ENCODE measurements at regions not wholly inside any gene's neighbourhood (a gene's known extent, or its start where the extent isn't known, plus 50 kb on each side); places are given as distances from the start of the nearest gene placed in this dataset.

- H3K27ac Mint-ChIP-seq: no peak overlapping the region
- no peaks in the 10 kb centered on the region for H3K4me1 Mint-ChIP-seq (ENCODE audit: low read depth in 2 of 2)
- no peaks in the 10 kb centered on the region for H3K36me3 Mint-ChIP-seq
- ATAC-seq (no peak), DNase-seq (ENCODE audit: low spot score) (no peak)
- H3K27me3 Mint-ChIP-seq: peaks cover 0 to 10% of the 10 kb centered on the region in 2 donors
- no peaks in the 10 kb centered on the region for H3K9me3 Mint-ChIP-seq
- no peak overlapping the region for H3K4me3 Mint-ChIP-seq
Measured at GRCh38 chr16:54231919-54232318, 54.7 kb downstream of the IRX3 start.

GRCh38 chr16:54231336-54231735, 55.3 kb downstream of the IRX3 start:
- Mint-ChIP-seq H3K4me1 (ENCODE audit: low read depth in 2 of 2) (no peaks in the 10 kb centered on the region), H3K27ac (no peak overlapping the region), H3K27me3 (peaks cover 0 to 7% of the 10 kb centered on the region in 2 donors), H3K9me3 (no peaks in the 10 kb centered on the region), H3K36me3 (no peaks in the 10 kb centered on the region), H3K4me3 (no peak overlapping the region)
- ATAC-seq (no peak), DNase-seq (ENCODE audit: low spot score) (no peak)

GRCh38 chr16:54228325-54228724, 58.3 kb downstream of the IRX3 start:
- Mint-ChIP-seq H3K27ac (no peak overlapping the region), H3K9me3 (no peaks in the 10 kb centered on the region)

GRCh38 chr16:54226296-54227010, 60.1 kb downstream of the IRX3 start:
- Mint-ChIP-seq H3K4me1 (ENCODE audit: low read depth in 2 of 2) (no peaks in the 10 kb centered on the region), H3K27me3 (peaks cover 0 to 1% of the 10 kb centered on the region in 2 donors), H3K36me3 (no peaks in the 10 kb centered on the region), H3K27ac (no peak overlapping the region), H3K4me3 (no peak overlapping the region), H3K9me3 (no peaks in the 10 kb centered on the region)
- ATAC-seq (peak in 1 of 2 donors; percentile 22), DNase-seq (ENCODE audit: low spot score) (no peak)

More at GRCh38 chr16:54228325-54228724, 58.3 kb downstream of the IRX3 start:
- H3K4me3 Mint-ChIP-seq: no peak overlapping the region
- H3K36me3 Mint-ChIP-seq: no peaks in the 10 kb centered on the region
- no peaks in the 10 kb centered on the region for H3K4me1 Mint-ChIP-seq (ENCODE audit: low read depth in 2 of 2)
- ATAC-seq: no peak
- DNase-seq (ENCODE audit: low spot score): no peak
- H3K27me3 Mint-ChIP-seq: peaks cover 0 to 3% of the 10 kb centered on the region in 2 donors

GRCh38 chr16:54219709-54220108, 66.9 kb downstream of the IRX3 start:
- Mint-ChIP-seq H3K27ac (no peak overlapping the region), H3K27me3 (peaks cover 0 to 5% of the 10 kb centered on the region in 2 donors), H3K4me3 (no peak overlapping the region), H3K36me3 (no peaks in the 10 kb centered on the region), H3K4me1 (ENCODE audit: low read depth in 2 of 2) (no peaks in the 10 kb centered on the region), H3K9me3 (no peaks in the 10 kb centered on the region)
- ATAC-seq (no peak), DNase-seq (ENCODE audit: low spot score) (no peak)

GRCh38 chr16:54216688-54217087, 69.9 kb downstream of the IRX3 start:
- H3K4me1 Mint-ChIP-seq (ENCODE audit: low read depth in 2 of 2): no peaks in the 10 kb centered on the region
- ATAC-seq (no peak), DNase-seq (ENCODE audit: low spot score) (no peak)
- H3K36me3 Mint-ChIP-seq: no peaks in the 10 kb centered on the region
- peaks cover 9 to 12% of the 10 kb centered on the region in 2 donors for H3K27me3 Mint-ChIP-seq
- H3K4me3 Mint-ChIP-seq: no peak overlapping the region
- H3K9me3 Mint-ChIP-seq: no peaks in the 10 kb centered on the region
- H3K27ac Mint-ChIP-seq: no peak overlapping the region

- Mint-ChIP-seq H3K4me1 (ENCODE audit: low read depth in 2 of 2) (no peaks in the 10 kb centered on the region), H3K36me3 (no peaks in the 10 kb centered on the region), H3K9me3 (no peaks in the 10 kb centered on the region), H3K27ac (no peak overlapping the region), H3K27me3 (peaks cover 9% of the 10 kb centered on the region in 2 donors), H3K4me3 (no peak overlapping the region)
- DNase-seq (ENCODE audit: low spot score) (no peak), ATAC-seq (no peak)
Measured at GRCh38 chr16:54216268-54216667, 70.3 kb downstream of the IRX3 start.

- peaks cover 7 to 9% of the 10 kb centered on the region in 2 donors for H3K27me3 Mint-ChIP-seq
- H3K4me1 Mint-ChIP-seq (ENCODE audit: low read depth in 2 of 2): no peaks in the 10 kb centered on the region
- DNase-seq (ENCODE audit: low spot score): no peak
- no peaks in the 10 kb centered on the region for H3K9me3 Mint-ChIP-seq
- ATAC-seq: no peak
- H3K36me3 Mint-ChIP-seq: no peaks in the 10 kb centered on the region
- H3K27ac Mint-ChIP-seq: no peak overlapping the region
- H3K4me3 Mint-ChIP-seq: no peak overlapping the region
Measured at GRCh38 chr16:54215471-54215870, 71.1 kb downstream of the IRX3 start.

GRCh38 chr16:54213322-54213721, 73.3 kb downstream of the IRX3 start:
- H3K4me1 Mint-ChIP-seq (ENCODE audit: low read depth in 2 of 2): no peaks in the 10 kb centered on the region
- H3K36me3 Mint-ChIP-seq: no peaks in the 10 kb centered on the region
- DNase-seq (ENCODE audit: low spot score): no peak
- H3K4me3 Mint-ChIP-seq: no peak overlapping the region
- peaks cover 11 to 17% of the 10 kb centered on the region in 2 donors for H3K27me3 Mint-ChIP-seq
- no peaks in the 10 kb centered on the region for H3K9me3 Mint-ChIP-seq
- no peak for ATAC-seq
- no peak overlapping the region for H3K27ac Mint-ChIP-seq

GRCh38 chr16:54212893-54213292, 73.7 kb downstream of the IRX3 start:
- Mint-ChIP-seq H3K4me3 (no peak overlapping the region), H3K27me3 (peaks cover 11 to 21% of the 10 kb centered on the region in 2 donors), H3K4me1 (ENCODE audit: low read depth in 2 of 2) (no peaks in the 10 kb centered on the region), H3K36me3 (no peaks in the 10 kb centered on the region), H3K9me3 (no peaks in the 10 kb centered on the region), H3K27ac (no peak overlapping the region)
- ATAC-seq: no peak
- no peak for DNase-seq (ENCODE audit: low spot score)

- DNase-seq (ENCODE audit: low spot score) (no peak), ATAC-seq (no peak)
- peaks cover 19 to 33% of the 10 kb centered on the region in 2 donors for H3K27me3 Mint-ChIP-seq
- no peak overlapping the region for H3K4me3 Mint-ChIP-seq
- H3K9me3 Mint-ChIP-seq: no peaks in the 10 kb centered on the region
- H3K27ac Mint-ChIP-seq: no peak overlapping the region
- no peaks in the 10 kb centered on the region for H3K36me3 Mint-ChIP-seq
- no peaks in the 10 kb centered on the region for H3K4me1 Mint-ChIP-seq (ENCODE audit: low read depth in 2 of 2)
Measured at GRCh38 chr16:54211203-54211602, 75.4 kb downstream of the IRX3 start.

- no peak for DNase-seq (ENCODE audit: low spot score)
- H3K36me3 Mint-ChIP-seq: no peaks in the 10 kb centered on the region
- no peak overlapping the region for H3K27ac Mint-ChIP-seq
- no peaks in the 10 kb centered on the region for H3K4me1 Mint-ChIP-seq (ENCODE audit: low read depth in 2 of 2)
- peaks cover 19 to 33% of the 10 kb centered on the region in 2 donors for H3K27me3 Mint-ChIP-seq
- H3K4me3 Mint-ChIP-seq: no peak overlapping the region
- no peaks in the 10 kb centered on the region for H3K9me3 Mint-ChIP-seq
- no peak for ATAC-seq
Measured at GRCh38 chr16:54210452-54211125, 76.0 kb downstream of the IRX3 start.

- Mint-ChIP-seq H3K4me3 (no peak overlapping the region), H3K9me3 (no peaks in the 10 kb centered on the region), H3K4me1 (ENCODE audit: low read depth in 2 of 2) (no peaks in the 10 kb centered on the region), H3K27ac (no peak overlapping the region), H3K36me3 (no peaks in the 10 kb centered on the region), H3K27me3 (peaks cover 14 to 27% of the 10 kb centered on the region in 2 donors)
- ATAC-seq: no peak
- DNase-seq (ENCODE audit: low spot score): no peak
Measured at GRCh38 chr16:54208237-54208636, 78.3 kb downstream of the IRX3 start.

- Mint-ChIP-seq H3K9me3 (no peaks in the 10 kb centered on the region), H3K4me1 (ENCODE audit: low read depth in 2 of 2) (no peaks in the 10 kb centered on the region), H3K36me3 (no peaks in the 10 kb centered on the region), H3K27ac (no peak overlapping the region), H3K4me3 (no peak overlapping the region), H3K27me3 (peaks cover 12 to 27% of the 10 kb centered on the region in 2 donors)
- ATAC-seq (no peak), DNase-seq (ENCODE audit: low spot score) (no peak)
Measured at GRCh38 chr16:54207837-54208236, 78.8 kb downstream of the IRX3 start.
